ENCODE measurements at regions not wholly inside any gene's neighbourhood (a gene's known extent, or its start where the extent isn't known, plus 50 kb on each side); places are given as distances from the start of the nearest gene placed in this dataset.
"Not testable (repeated sequence)": the region's sequence is repeated elsewhere in the genome, so short reads cannot be mapped to it uniquely, and the experiment has no call there.

- no peak overlapping the region for H3K4me2 ChIP-seq
- TF ChIP-seq Cebpa-rat (IDR thresholded peaks at IDR 0.05), result no peak
Measured at GRCh38 chr7:113504691-113505090, 386.3 kb upstream of the SMIM30 start.

GRCh38 chr7:113504142-113504541 lies 385.8 kb upstream of the SMIM30 start:
- H4K20me1 ChIP-seq, result no peaks in the 10 kb centered on the region
- H3K4me3 ChIP-seq, result no peak overlapping the region
- no peaks in the 10 kb centered on the region for H3K27me3 ChIP-seq
- H3K27ac ChIP-seq, result no peak overlapping the region
- TF ChIP-seq Cebpa-rat (IDR thresholded peaks at IDR 0.05), result no peak
- H3K9me3 ChIP-seq (replicated peaks in 1 of 11), result no peaks in the 10 kb centered on the region
- H3K4me2 ChIP-seq, result no peak overlapping the region
- no peaks in the 10 kb centered on the region for H3K36me3 ChIP-seq
- no peak overlapping the region for H3K9ac ChIP-seq
- no peaks in the 10 kb centered on the region for H3K4me1 ChIP-seq

More at GRCh38 chr7:113504691-113505090, 386.3 kb upstream of the SMIM30 start:
- no peaks in the 10 kb centered on the region for H3K27me3 ChIP-seq
- no peak overlapping the region for H3K27ac ChIP-seq
- H3K4me1 ChIP-seq, result no peaks in the 10 kb centered on the region
- H3K9ac ChIP-seq, result no peak overlapping the region
- no peaks in the 10 kb centered on the region for H3K9me3 ChIP-seq (replicated peaks in 1 of 11)
- no peaks in the 10 kb centered on the region for H3K36me3 ChIP-seq
- no peaks in the 10 kb centered on the region for H4K20me1 ChIP-seq
- no peak overlapping the region for H3K4me3 ChIP-seq

GRCh38 chr7:113496586-113496985 lies 378.2 kb upstream of the SMIM30 start:
- not testable (repeated sequence) for H3K4me3 ChIP-seq; H3K4me2 ChIP-seq; H3K27me3 ChIP-seq; H3K9ac ChIP-seq; H3K27ac ChIP-seq; H3K9me3 ChIP-seq (replicated peaks in 1 of 11); H3K4me1 ChIP-seq; H4K20me1 ChIP-seq; H3K36me3 ChIP-seq

- not testable (repeated sequence) for H3K27ac ChIP-seq; H3K4me1 ChIP-seq; H3K4me2 ChIP-seq; H3K27me3 ChIP-seq; H4K20me1 ChIP-seq; H3K4me3 ChIP-seq; H3K36me3 ChIP-seq; H3K9me3 ChIP-seq (replicated peaks in 1 of 11); H3K9ac ChIP-seq
Measured at GRCh38 chr7:113494797-113495566, 376.6 kb upstream of the SMIM30 start.

- TF ChIP-seq Cebpa-rat (IDR thresholded peaks at IDR 0.05), result no peak
- Histone ChIP-seq H3K27me3 (no peaks in the 10 kb centered on the region), H3K4me1 (no peaks in the 10 kb centered on the region), H3K9ac (no peak overlapping the region), H4K20me1 (no peaks in the 10 kb centered on the region), H3K27ac (no peak overlapping the region), H3K36me3 (no peaks in the 10 kb centered on the region), H3K4me2 (no peak overlapping the region), H3K4me3 (no peak overlapping the region), H3K9me3 (replicated peaks in 1 of 11) (peaks cover 0 to 13% (median 10%) of the 10 kb centered on the region in 11 experiments; a peak in 9 of 22 replicates)
Measured at GRCh38 chr7:113491305-113491704, 373.0 kb upstream of the SMIM30 start.

GRCh38 chr7:113487925-113488731 lies 369.8 kb upstream of the SMIM30 start:
- H3K27me3 ChIP-seq, result no peaks in the 10 kb centered on the region
- no peak for TF ChIP-seq Cebpa-rat (IDR thresholded peaks at IDR 0.05)
- no peaks in the 10 kb centered on the region for H3K36me3 ChIP-seq
- H4K20me1 ChIP-seq, result no peaks in the 10 kb centered on the region
- no peak overlapping the region for H3K4me3 ChIP-seq
- H3K4me2 ChIP-seq, result no peak overlapping the region
- H3K9ac ChIP-seq, result no peak overlapping the region
- H3K4me1 ChIP-seq, result no peaks in the 10 kb centered on the region
- H3K27ac ChIP-seq, result no peak overlapping the region
- H3K9me3 ChIP-seq (replicated peaks in 1 of 11), result peaks cover 0 to 13% (median 10%) of the 10 kb centered on the region in 11 experiments; a peak in 9 of 22 replicates

- Histone ChIP-seq H3K27me3 (no peaks in the 10 kb centered on the region), H3K9me3 (replicated peaks in 1 of 11) (peaks cover 0 to 13% (median 10%) of the 10 kb centered on the region in 11 experiments; a peak in 9 of 22 replicates), H3K4me1 (no peaks in the 10 kb centered on the region), H4K20me1 (no peaks in the 10 kb centered on the region), H3K36me3 (no peaks in the 10 kb centered on the region), H3K4me3 (no peak overlapping the region), H3K9ac (no peak overlapping the region), H3K4me2 (no peak overlapping the region), H3K27ac (no peak overlapping the region)
- TF ChIP-seq Cebpa-rat (IDR thresholded peaks at IDR 0.05), result no peak
Measured at GRCh38 chr7:113486548-113486947, 368.2 kb upstream of the SMIM30 start.

GRCh38 chr7:113483657-113484056 lies 365.3 kb upstream of the SMIM30 start:
- no peak for TF ChIP-seq Cebpa-rat (IDR thresholded peaks at IDR 0.05)
- no peaks in the 10 kb centered on the region for H3K36me3 ChIP-seq
- H4K20me1 ChIP-seq, result no peaks in the 10 kb centered on the region

GRCh38 chr7:113480537-113480936 lies 362.2 kb upstream of the SMIM30 start:
- Histone ChIP-seq H3K27ac (no peak overlapping the region), H4K20me1 (no peaks in the 10 kb centered on the region), H3K4me2 (no peak overlapping the region), H3K4me3 (no peak overlapping the region), H3K27me3 (no peaks in the 10 kb centered on the region), H3K9ac (no peak overlapping the region), H3K4me1 (no peaks in the 10 kb centered on the region), H3K36me3 (no peaks in the 10 kb centered on the region), H3K9me3 (replicated peaks in 1 of 11) (no peaks in the 10 kb centered on the region)
- TF ChIP-seq Cebpa-rat (IDR thresholded peaks at IDR 0.05), result no peak

More at GRCh38 chr7:113483657-113484056, 365.3 kb upstream of the SMIM30 start:
- no peak overlapping the region for H3K4me2 ChIP-seq
- no peak overlapping the region for H3K4me3 ChIP-seq
- H3K27ac ChIP-seq, result no peak overlapping the region
- H3K4me1 ChIP-seq, result no peaks in the 10 kb centered on the region
- H3K27me3 ChIP-seq, result no peaks in the 10 kb centered on the region
- no peak overlapping the region for H3K9ac ChIP-seq
- peaks cover 0 to 13% (median 10%) of the 10 kb centered on the region in 11 experiments; a peak in 9 of 22 replicates for H3K9me3 ChIP-seq (replicated peaks in 1 of 11)
